ENCODE measurements at regions not wholly inside any gene's neighbourhood (a gene's known extent, or its start where the extent isn't known, plus 50 kb on each side); places are given as distances from the start of the nearest gene placed in this dataset.

- TF ChIP-seq CTCF (IDR thresholded peaks at IDR 0.05; ENCODE audit: control extremely low read depth in 1 of 3, insufficient read depth in 1 of 3, low read depth in 1 of 3, low read length in 3 of 3) = no peak
- no peak for TF ChIP-seq TBP (IDR thresholded peaks at IDR 0.05; ENCODE audit: low read depth, low read length)
- TF ChIP-seq GABPA (IDR thresholded peaks at IDR 0.05; ENCODE audit: borderline replicate concordance, insufficient read depth, low read length) = no peak
- TF ChIP-seq MAX (IDR thresholded peaks at IDR 0.05) = no peak
- TF ChIP-seq SIX5 (IDR thresholded peaks at IDR 0.05; ENCODE audit: low read depth, low read length) = no peak
- TF ChIP-seq SIN3A (conservative IDR thresholded peaks at IDR 0.05 in 1 of 2, IDR thresholded peaks at IDR 0.05 in 1 of 2; ENCODE audit: low read depth in 1 of 2, low read length in 2 of 2) = no peak
- no peak for TF ChIP-seq CREB1 (IDR thresholded peaks at IDR 0.05)
- no peak for TF ChIP-seq POLR2A (IDR thresholded peaks at IDR 0.05; ENCODE audit: control extremely low read depth in 1 of 2, low read depth in 2 of 2, low read length in 2 of 2)
- no peak for TF ChIP-seq GTF2F1 (IDR thresholded peaks at IDR 0.05; ENCODE audit: borderline replicate concordance, low read depth, low read length)
- TF ChIP-seq EP300 (IDR thresholded peaks at IDR 0.05; ENCODE audit: borderline replicate concordance in 1 of 2, low read depth in 2 of 2, low read length in 2 of 2) = no peak
- TF ChIP-seq FOSL1 (IDR thresholded peaks at IDR 0.05; ENCODE audit: insufficient read depth, low read depth, low read length) = no peak
- TF ChIP-seq KDM5A (IDR thresholded peaks at IDR 0.05; ENCODE audit: low read length) = no peak
Measured at GRCh38 chr5:155629597-155629996, 616.0 kb downstream of the KIF4B start.

Measured in H1 (cell line).